Breast epithelium (tissue), 4 donors: ENCODE measurements at regions not wholly inside any gene's neighbourhood (a gene's known extent, or its start where the extent isn't known, plus 50 kb on each side); places are given as distances from the start of the nearest gene placed in this dataset.
"Not testable (repeated sequence)": the region's sequence is repeated elsewhere in the genome, so short reads cannot be mapped to it uniquely, and the experiment has no call there.

ENCODE experiments used
- DNase-seq, 2 donors: peaks; one replicate each; pipeline ENCODE4 v3.0.0-alpha.2; 2019; ENCODE audit warnings: low spot score in 2 of 2
- H3K27ac ChIP-seq, 2 donors: fragments of 200-600 bp; sonication (generic) in 1 of 2; one replicate each; pipeline ENCODE4 v1.5.1; 2016 to 2019; ENCODE audit warnings: mild to moderate bottlenecking in 1 of 2
- H3K27me3 ChIP-seq, 2 donors: fragments of 200-600 bp; sonication (generic) in 1 of 2; one replicate each; pipeline versions ENCODE4 v1.5.1 to v1.6.0; 2017 to 2019; ENCODE audit warnings: control low read depth in 1 of 2, mild to moderate bottlenecking in 1 of 2
- H3K36me3 ChIP-seq: fragments of 200-600 bp; one replicate; pipeline ENCODE4 v1.5.1; 2019
- H3K4me1 ChIP-seq, 2 donors: fragments of 200-600 bp; sonication (generic); one replicate each; pipeline ENCODE4 v1.5.1; 2016 to 2019; ENCODE audit warnings: control low read depth in 1 of 2
- H3K4me3 ChIP-seq, 3 donors: fragments of 200-600 bp; sonication (generic); 1 replicate in 2 of 3; 2 replicates in 1 of 3; pipeline ENCODE4 v1.5.1; 2016 to 2019; ENCODE audit warnings: mild to moderate bottlenecking in 3 of 3, moderate library complexity in 2 of 3
- H3K9me3 ChIP-seq, 2 donors: fragments of 200-600 bp; sonication (generic) in 1 of 2; one replicate each; pipeline ENCODE4 v1.5.1; 2016 to 2019; ENCODE audit warnings: control low read depth in 1 of 2
- CTCF ChIP-seq, 3 donors: fragments of 450-650 bp; IDR thresholded peaks; one replicate each; pipeline ENCODE4 v1.5.1; 2016 to 2017; ENCODE audit warnings: antibody characterized with exemption in 3 of 3, mild to moderate bottlenecking in 3 of 3, moderate library complexity in 3 of 3
- POLR2A ChIP-seq: fragments of 450-650 bp; IDR thresholded peaks from one replicate; pipeline ENCODE4 v1.6.1; 2016; ENCODE audit warnings: antibody characterized with exemption, mild to moderate bottlenecking, moderate library complexity
- POLR2AphosphoS5 ChIP-seq, 3 donors: sonication (generic); formaldehyde crosslinking; IDR thresholded peaks; one replicate each; pipeline ENCODE4 v1.6.1; 2017; ENCODE audit warnings: antibody characterized with exemption in 3 of 3
- intact Hi-C: fragments of 100-400 bp; cut with DNase I; formaldehyde crosslinking; loops from one replicate; pipeline ENCODE4 v1.15.1; 2023; ENCODE audit warnings: low total_unique reads

- Histone ChIP-seq H3K9me3 (no peaks in the 10 kb centered on the region), H3K4me3 (no peak overlapping the region), H3K36me3 (no peaks in the 10 kb centered on the region), H3K27ac (no peak overlapping the region), H3K27me3 (no peaks in the 10 kb centered on the region), H3K4me1 (no peaks in the 10 kb centered on the region)
- TF ChIP-seq POLR2AphosphoS5 (IDR thresholded peaks at IDR 0.05) (no peak), CTCF (IDR thresholded peaks at IDR 0.05) (no peak), POLR2A (no peak)
- no peak for DNase-seq
- intact Hi-C loops: no loop called here
Measured at GRCh38 chr12:89155826-89156225, 196.5 kb downstream of the DUSP6 start.

- Histone ChIP-seq H3K36me3 (no peaks in the 10 kb centered on the region), H3K9me3 (no peaks in the 10 kb centered on the region), H3K4me1 (no peaks in the 10 kb centered on the region), H3K27me3 (no peaks in the 10 kb centered on the region), H3K4me3 (no peak overlapping the region), H3K27ac (no peak overlapping the region)
- TF ChIP-seq CTCF (IDR thresholded peaks at IDR 0.05) (no peak), POLR2AphosphoS5 (IDR thresholded peaks at IDR 0.05) (no peak), POLR2A (no peak)
- no peak for DNase-seq
- intact Hi-C loops: no loop called here
Measured at GRCh38 chr12:89154743-89155499, 197.4 kb downstream of the DUSP6 start.

- Histone ChIP-seq H3K4me1 (no peaks in the 10 kb centered on the region), H3K4me3 (no peak overlapping the region), H3K9me3 (no peaks in the 10 kb centered on the region), H3K27me3 (no peaks in the 10 kb centered on the region), H3K27ac (no peak overlapping the region), H3K36me3 (no peaks in the 10 kb centered on the region)
- intact Hi-C loops: no loop called here
- DNase-seq: no peak
- no peak for TF ChIP-seq POLR2AphosphoS5 (IDR thresholded peaks at IDR 0.05)
- no peak for TF ChIP-seq CTCF (IDR thresholded peaks at IDR 0.05)
- no peak for TF ChIP-seq POLR2A
Measured at GRCh38 chr12:89153341-89153740, 199.0 kb downstream of the DUSP6 start.

GRCh38 chr12:89151536-89151935, 200.8 kb downstream of the DUSP6 start:
- DNase-seq: no peak
- no peaks in the 10 kb centered on the region for H3K4me1 ChIP-seq
- intact Hi-C loops: no loop called here
- no peak overlapping the region for H3K27ac ChIP-seq
- no peaks in the 10 kb centered on the region for H3K9me3 ChIP-seq
- TF ChIP-seq POLR2A (no peak), POLR2AphosphoS5 (IDR thresholded peaks at IDR 0.05) (no peak), CTCF (IDR thresholded peaks at IDR 0.05) (no peak)
- no peak overlapping the region for H3K4me3 ChIP-seq
- no peaks in the 10 kb centered on the region for H3K27me3 ChIP-seq
- no peaks in the 10 kb centered on the region for H3K36me3 ChIP-seq

GRCh38 chr12:89150789-89151188, 201.5 kb downstream of the DUSP6 start:
- H3K9me3 ChIP-seq, DNase-seq, H3K27ac ChIP-seq, H3K4me1 ChIP-seq, H3K4me3 ChIP-seq, H3K36me3 ChIP-seq, intact Hi-C loops, H3K27me3 ChIP-seq: not testable (repeated sequence)
